ENCODE measurements at regions not wholly inside any gene's neighbourhood (a gene's known extent, or its start where the extent isn't known, plus 50 kb on each side); places are given as distances from the start of the nearest gene placed in this dataset.

DNA sequence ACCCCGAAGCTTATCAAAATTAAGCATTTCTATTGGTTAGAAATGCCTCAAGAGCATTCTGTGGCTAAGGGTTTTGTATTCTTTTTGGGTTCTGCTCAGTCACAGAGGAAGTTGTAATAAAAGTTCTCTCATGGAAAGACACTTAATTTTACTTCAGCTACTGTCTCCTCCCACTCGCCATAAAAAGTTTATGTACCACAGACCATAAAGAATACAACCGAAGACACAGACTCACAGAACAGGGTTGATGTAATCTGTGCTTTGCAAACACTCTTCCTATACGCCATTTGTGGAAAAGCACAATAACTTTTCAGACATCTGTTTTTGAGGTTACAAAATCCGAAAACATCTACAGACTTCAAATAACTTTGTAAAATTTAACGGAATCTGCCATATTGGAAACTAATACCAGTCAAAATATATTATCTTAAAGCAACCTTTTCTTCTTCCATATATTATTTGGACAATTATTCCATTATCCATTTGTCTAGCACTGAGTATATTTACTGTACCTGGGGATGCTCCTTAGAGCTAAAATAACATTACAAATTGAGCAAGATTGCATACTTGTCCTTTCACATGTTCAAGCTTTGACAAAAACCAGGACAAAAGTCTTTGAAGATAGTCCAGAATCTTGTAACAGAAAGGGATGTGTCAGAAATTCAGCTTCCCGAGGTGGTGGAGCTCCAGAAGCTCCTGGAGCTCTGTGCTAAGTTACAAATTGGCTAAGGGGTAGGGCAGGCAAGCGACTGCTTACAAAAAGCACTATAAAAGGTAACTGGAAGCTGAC lies 219.0 kb upstream of the MEOX2 start:
- no TSS peak for BruUV-seq (replicated peaks)
- TF ChIP-seq, protein P1, sequence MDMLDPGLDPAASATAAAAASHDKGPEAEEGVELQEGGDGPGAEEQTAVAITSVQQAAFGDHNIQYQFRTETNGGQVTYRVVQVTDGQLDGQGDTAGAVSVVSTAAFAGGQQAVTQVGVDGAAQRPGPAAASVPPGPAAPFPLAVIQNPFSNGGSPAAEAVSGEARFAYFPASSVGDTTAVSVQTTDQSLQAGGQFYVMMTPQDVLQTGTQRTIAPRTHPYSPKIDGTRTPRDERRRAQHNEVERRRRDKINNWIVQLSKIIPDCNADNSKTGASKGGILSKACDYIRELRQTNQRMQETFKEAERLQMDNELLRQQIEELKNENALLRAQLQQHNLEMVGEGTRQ (IDR thresholded peaks at IDR 0.05; ENCODE audit: low read depth, low read length), result no peak
- TF ChIP-seq MAZ (IDR thresholded peaks at IDR 0.05; ENCODE audit: borderline replicate concordance, low read depth, low read length) (no peak), RCOR1 (IDR thresholded peaks at IDR 0.05; ENCODE audit: insufficient replicate concordance, low read length) (no peak), CHD1 (IDR thresholded peaks at IDR 0.05; ENCODE audit: low read depth, low read length) (no peak), POLR2A (IDR thresholded peaks at IDR 0.05; ENCODE audit: low read depth, low read length) (no peak), CEBPB (IDR thresholded peaks at IDR 0.05; ENCODE audit: low read depth, low read length) (no peak), MXI1 (IDR thresholded peaks at IDR 0.05; ENCODE audit: borderline replicate concordance, low read depth, low read length) (no peak), SMC3 (IDR thresholded peaks at IDR 0.05; ENCODE audit: low read depth, low read length) (no peak), FOS (IDR thresholded peaks at IDR 0.05; ENCODE audit: low read depth, low read length) (no peak)
- TF ChIP-seq, protein P2, sequence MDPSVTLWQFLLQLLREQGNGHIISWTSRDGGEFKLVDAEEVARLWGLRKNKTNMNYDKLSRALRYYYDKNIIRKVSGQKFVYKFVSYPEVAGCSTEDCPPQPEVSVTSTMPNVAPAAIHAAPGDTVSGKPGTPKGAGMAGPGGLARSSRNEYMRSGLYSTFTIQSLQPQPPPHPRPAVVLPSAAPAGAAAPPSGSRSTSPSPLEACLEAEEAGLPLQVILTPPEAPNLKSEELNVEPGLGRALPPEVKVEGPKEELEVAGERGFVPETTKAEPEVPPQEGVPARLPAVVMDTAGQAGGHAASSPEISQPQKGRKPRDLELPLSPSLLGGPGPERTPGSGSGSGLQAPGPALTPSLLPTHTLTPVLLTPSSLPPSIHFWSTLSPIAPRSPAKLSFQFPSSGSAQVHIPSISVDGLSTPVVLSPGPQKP (IDR thresholded peaks at IDR 0.05; ENCODE audit: borderline replicate concordance, low read depth, low read length), result no peak
- TF ChIP-seq, protein P3, sequence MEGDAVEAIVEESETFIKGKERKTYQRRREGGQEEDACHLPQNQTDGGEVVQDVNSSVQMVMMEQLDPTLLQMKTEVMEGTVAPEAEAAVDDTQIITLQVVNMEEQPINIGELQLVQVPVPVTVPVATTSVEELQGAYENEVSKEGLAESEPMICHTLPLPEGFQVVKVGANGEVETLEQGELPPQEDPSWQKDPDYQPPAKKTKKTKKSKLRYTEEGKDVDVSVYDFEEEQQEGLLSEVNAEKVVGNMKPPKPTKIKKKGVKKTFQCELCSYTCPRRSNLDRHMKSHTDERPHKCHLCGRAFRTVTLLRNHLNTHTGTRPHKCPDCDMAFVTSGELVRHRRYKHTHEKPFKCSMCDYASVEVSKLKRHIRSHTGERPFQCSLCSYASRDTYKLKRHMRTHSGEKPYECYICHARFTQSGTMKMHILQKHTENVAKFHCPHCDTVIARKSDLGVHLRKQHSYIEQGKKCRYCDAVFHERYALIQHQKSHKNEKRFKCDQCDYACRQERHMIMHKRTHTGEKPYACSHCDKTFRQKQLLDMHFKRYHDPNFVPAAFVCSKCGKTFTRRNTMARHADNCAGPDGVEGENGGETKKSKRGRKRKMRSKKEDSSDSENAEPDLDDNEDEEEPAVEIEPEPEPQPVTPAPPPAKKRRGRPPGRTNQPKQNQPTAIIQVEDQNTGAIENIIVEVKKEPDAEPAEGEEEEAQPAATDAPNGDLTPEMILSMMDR (conservative IDR thresholded peaks at IDR 0.05; ENCODE audit: low read depth, low read length), result no peak
- H3K18ac ChIP-seq (ENCODE audit: low read depth, low read length), result no peak overlapping the region
- H2AK5ac ChIP-seq (ENCODE audit: low read depth, low read length), result no peak overlapping the region
- no peak overlapping the region for H3K27ac ChIP-seq (ENCODE audit: insufficient read depth, low read length)
- POLR2A ChIA-PET (ENCODE audit: unreplicated experiment), result no interaction called here
- H3K4me1 ChIP-seq (ENCODE audit: control insufficient read depth, insufficient read depth, low read length), result no peaks in the 10 kb centered on the region
- H3K4me3 ChIP-seq (ENCODE audit: insufficient read depth, low read depth, low read length), result no peak overlapping the region
- no peak overlapping the region for H3K23ac ChIP-seq (ENCODE audit: low read depth, low read length)
- no peak overlapping the region for H3K56ac ChIP-seq (ENCODE audit: extremely low read depth, insufficient read depth, low read length)
- no peaks in the 10 kb centered on the region for H3K9me3 ChIP-seq (ENCODE audit: control insufficient read depth, insufficient read depth, low read length)
- no peak overlapping the region for H2BK15ac ChIP-seq (ENCODE audit: low read depth, low read length)
- no peak overlapping the region for H3K4ac ChIP-seq (ENCODE audit: low read depth, low read length)
- no peak overlapping the region for H2BK20ac ChIP-seq (ENCODE audit: low read depth, low read length)
- dilution Hi-C loops (cut with HindIII; ENCODE audit: low sequenced_read_pairs, unreplicated experiment) (no loop called here), intact Hi-C loops (cut with micrococcal nuclease) (no loop called here), in situ Hi-C loops (cut with MboI; ENCODE audit: low sequenced_read_pairs) (no loop called here)
- CTCF ChIA-PET, result no interaction called here
- WGBS, 2 experiments (ENCODE audit: extremely low coverage in 2 of 2, insufficient read length in 1 of 2), result no CpG with 5 or more reads among the region's 8 CpGs
- H3K79me1 ChIP-seq (ENCODE audit: low read depth in 1 of 2, low read length in 2 of 2), result no peaks in the 10 kb centered on the region
- H2BK5ac ChIP-seq (ENCODE audit: low read depth, low read length, poor library complexity, severe bottlenecking), result no peak overlapping the region
- H4K91ac ChIP-seq (ENCODE audit: insufficient read depth, low read depth, low read length), result no peak overlapping the region
- no peak overlapping the region for H3K9ac ChIP-seq (ENCODE audit: low read depth, low read length)
- no peak overlapping the region for H3K4me2 ChIP-seq (ENCODE audit: low read depth, low read length)
- H2AFZ ChIP-seq (replicated peaks; ENCODE audit: low read length, poor library complexity), result no peak overlapping the region
- H3K27me3 ChIP-seq (ENCODE audit: control insufficient read depth, insufficient read depth, low read length), result no peaks in the 10 kb centered on the region
- no peak overlapping the region for H4K8ac ChIP-seq (ENCODE audit: low read depth in 2 of 2, low read length in 2 of 2)
- H3K36me3 ChIP-seq (ENCODE audit: control insufficient read depth, insufficient read depth, low read length), result no peaks in the 10 kb centered on the region
- ATAC-seq (ENCODE audit: low read depth), result no peak
- H4K20me1 ChIP-seq (ENCODE audit: insufficient read depth, low read length), result no peaks in the 10 kb centered on the region
- no peak overlapping the region for H3K14ac ChIP-seq (replicated peaks; ENCODE audit: low read depth, low read length)
- DNase-seq, result no peak
- no peak overlapping the region for H2BK120ac ChIP-seq (ENCODE audit: low read depth, low read length)
- no peak overlapping the region for H4K5ac ChIP-seq (ENCODE audit: low read depth, low read length)
- H3K9me1 ChIP-seq (ENCODE audit: insufficient read depth, low read length), result no peaks in the 10 kb centered on the region
- no peak overlapping the region for H2AK9ac ChIP-seq (replicated peaks; ENCODE audit: low read depth, low read length, poor library complexity)
